IMR-90 (cell line): ENCODE measurements at regions not wholly inside any gene's neighbourhood (a gene's known extent, or its start where the extent isn't known, plus 50 kb on each side); places are given as distances from the start of the nearest gene placed in this dataset.

ENCODE experiments used
- ATAC-seq: fragments of 200-7000 bp; cut with Tn5 transposase; 2 replicates; pipeline ENCODE4 v1.9.1; 2020; ENCODE audit warnings: low read depth, mild to moderate bottlenecking, moderate library complexity
- BruUV-seq: library from RNA; stranded (reverse); fragments of 400-500 nt; replicated peaks from 2 replicates; lab custom pipeline; 2021; lab: Mats Ljungman, UMichigan
- CTCF ChIA-PET: fragments of 300-600 bp; formaldehyde crosslinking; extraction: SDS; loops from one replicate; lab custom pipeline; 2021; ENCODE audit warnings: antibody characterized with exemption; lab: Yijun Ruan, JAX
- POLR2A ChIA-PET: fragments of 300-600 bp; sonication (Branson Sonifier 250); formaldehyde crosslinking; loops from one replicate; lab custom pipeline; 2022; ENCODE audit warnings: antibody characterized with exemption; ENCODE audit not compliant: unreplicated experiment; lab: Charles Lee
- DNase-seq: peaks from one replicate; pipeline ENCODE4 v3.0.0; 2013
- H2AFZ ChIP-seq: replicated peaks from 2 replicates; pipeline ENCODE3; 2013; ENCODE audit warnings: low read length, mild to moderate bottlenecking; ENCODE audit not compliant: poor library complexity
- H2AK5ac ChIP-seq: 2 replicates; pipeline ENCODE4 v1.6.1; 2013; ENCODE audit warnings: low read depth, low read length, inconsistent platforms
- H2AK9ac ChIP-seq: replicated peaks from 2 replicates; pipeline ENCODE3; 2013; ENCODE audit warnings: mild to moderate bottlenecking, low read depth, low read length, moderate library complexity; ENCODE audit not compliant: poor library complexity
- H2BK120ac ChIP-seq: 2 replicates; pipeline ENCODE4 v1.6.1; 2013; ENCODE audit warnings: low read depth, low read length, inconsistent platforms
- H2BK15ac ChIP-seq: 3 replicates; pipeline ENCODE4 v1.6.1; 2013; ENCODE audit warnings: low read depth, low read length, inconsistent platforms
- H2BK20ac ChIP-seq: 2 replicates; pipeline ENCODE4 v1.6.1; 2013; ENCODE audit warnings: low read depth, mild to moderate bottlenecking, inconsistent platforms, low read length, moderate library complexity
- H2BK5ac ChIP-seq: 2 replicates; pipeline ENCODE4 v1.6.1; 2013; ENCODE audit warnings: mild to moderate bottlenecking, low read depth, low read length, inconsistent platforms; ENCODE audit not compliant: poor library complexity, severe bottlenecking
- H3K14ac ChIP-seq: replicated peaks from 2 replicates; pipeline ENCODE4 v1.6.1; 2013; ENCODE audit warnings: low read depth, low read length, inconsistent platforms
- H3K18ac ChIP-seq: 2 replicates; pipeline ENCODE4 v1.6.1; 2013; ENCODE audit warnings: low read depth, low read length, control low read depth
- H3K23ac ChIP-seq: 2 replicates; pipeline ENCODE4 v1.6.1; 2013; ENCODE audit warnings: low read depth, low read length, inconsistent platforms
- H3K27ac ChIP-seq: 2 replicates; pipeline ENCODE4 v1.5.1; 2013; ENCODE audit warnings: mild to moderate bottlenecking, control low read depth, low read length; ENCODE audit not compliant: insufficient read depth
- H3K27me3 ChIP-seq: 2 replicates; pipeline ENCODE4 v1.6.1; 2013; ENCODE audit warnings: low read length; ENCODE audit not compliant: control insufficient read depth, insufficient read depth
- H3K36me3 ChIP-seq: 2 replicates; pipeline ENCODE4 v1.6.1; 2013; ENCODE audit warnings: low read length, mixed read lengths; ENCODE audit not compliant: control insufficient read depth, insufficient read depth
- H3K4ac ChIP-seq: 2 replicates; pipeline ENCODE4 v1.6.1; 2013; ENCODE audit warnings: low read depth, low read length, inconsistent platforms
- H3K4me1 ChIP-seq: 2 replicates; pipeline ENCODE4 v1.6.1; 2013; ENCODE audit warnings: low read length, mixed read lengths; ENCODE audit not compliant: control insufficient read depth, insufficient read depth
- H3K4me2 ChIP-seq: 2 replicates; pipeline ENCODE4 v1.6.1; 2013; ENCODE audit warnings: low read depth, mild to moderate bottlenecking, control low read depth, low read length, moderate library complexity
- H3K4me3 ChIP-seq: 2 replicates; pipeline ENCODE4 v1.5.1; 2013; ENCODE audit warnings: low read depth, mild to moderate bottlenecking, control low read depth, low read length, moderate library complexity; ENCODE audit not compliant: insufficient read depth
- H3K56ac ChIP-seq: 2 replicates; pipeline ENCODE4 v1.6.1; 2013; ENCODE audit warnings: low read length, inconsistent platforms; ENCODE audit not compliant: insufficient read depth; ENCODE audit errors: extremely low read depth
- H3K79me1 ChIP-seq, 2 experiments: 2 replicates each; pipeline ENCODE4 v1.6.1; 2013; ENCODE audit warnings: low read length in 2 of 2, inconsistent platforms in 1 of 2, low read depth in 1 of 2
- H3K9ac ChIP-seq: 2 replicates; pipeline ENCODE4 v1.6.1; 2013; ENCODE audit warnings: low read depth, low read length, control low read depth
- H3K9me1 ChIP-seq: 2 replicates; pipeline ENCODE4 v1.6.1; 2013; ENCODE audit warnings: low read length, inconsistent platforms; ENCODE audit not compliant: insufficient read depth
- H3K9me3 ChIP-seq: 2 replicates; pipeline ENCODE4 v1.6.1; 2013; ENCODE audit warnings: low read length; ENCODE audit not compliant: control insufficient read depth, insufficient read depth
- H4K20me1 ChIP-seq: 2 replicates; pipeline ENCODE4 v1.6.1; 2013; ENCODE audit warnings: low read length, inconsistent platforms; ENCODE audit not compliant: insufficient read depth
- H4K5ac ChIP-seq: 2 replicates; pipeline ENCODE4 v1.6.1; 2013; ENCODE audit warnings: mild to moderate bottlenecking, low read depth, low read length, control low read depth
- H4K8ac ChIP-seq, 2 experiments: 2 replicates each; pipeline ENCODE4 v1.6.1; 2013; ENCODE audit warnings: low read depth in 2 of 2, low read length in 2 of 2, control low read depth in 1 of 2, inconsistent platforms in 1 of 2
- H4K91ac ChIP-seq: 2 replicates; pipeline ENCODE4 v1.6.1; 2013; ENCODE audit warnings: low read depth, low read length, inconsistent platforms; ENCODE audit not compliant: insufficient read depth
- FOS ChIP-seq: fragments of 150-350 bp; IDR thresholded peaks from 2 replicates; pipeline ENCODE4 v1.6.1; 2016; ENCODE audit warnings: low read depth, low read length
- MAFK ChIP-seq: IDR thresholded peaks from 2 replicates; pipeline ENCODE4 v1.6.1; 2012; ENCODE audit warnings: low read depth, low read length, improper control_type of control experiment
- MAZ ChIP-seq: IDR thresholded peaks from 2 replicates; pipeline ENCODE4 v1.6.1; 2012; ENCODE audit warnings: low read depth, mild to moderate bottlenecking, low read length, improper control_type of control experiment, moderate library complexity, borderline replicate concordance
- WGBS, 2 experiments: methylation state at CpG; one replicate each; pipeline versions ENCODE4 v1.1.5 to v1.1.7; 2013; ENCODE audit warnings: missing lambda C conversion rate in 2 of 2; ENCODE audit not compliant: insufficient read length in 1 of 2; ENCODE audit errors: extremely low coverage in 2 of 2; 5-methylcytosine and 5-hydroxymethylcytosine counted together
- dilution Hi-C: fragments of 300-500 bp; cut with HindIII; formaldehyde crosslinking; loops from one replicate; pipeline ENCODE4 v1.14.3; 2018; ENCODE audit warnings: low sequenced_read_pairs; ENCODE audit not compliant: unreplicated experiment
- in situ Hi-C: fragments of 300-500 bp; cut with MboI; formaldehyde crosslinking; loops from 3 replicates; pipeline ENCODE4 v1.14.3; 2019; ENCODE audit warnings: low sequenced_read_pairs, inconsistent platforms, mixed read lengths
- intact Hi-C: fragments of 100-400 bp; cut with micrococcal nuclease; formaldehyde crosslinking; loops from 2 replicates; pipeline ENCODE4 v1.10.0; 2022
- TF ChIP-seq, protein P1 (sequence below): conservative IDR thresholded peaks from 2 replicates; pipeline ENCODE4 v1.5.1; 2012; ENCODE audit warnings: mild to moderate bottlenecking, low read depth, low read length, improper control_type of control experiment

DNA sequence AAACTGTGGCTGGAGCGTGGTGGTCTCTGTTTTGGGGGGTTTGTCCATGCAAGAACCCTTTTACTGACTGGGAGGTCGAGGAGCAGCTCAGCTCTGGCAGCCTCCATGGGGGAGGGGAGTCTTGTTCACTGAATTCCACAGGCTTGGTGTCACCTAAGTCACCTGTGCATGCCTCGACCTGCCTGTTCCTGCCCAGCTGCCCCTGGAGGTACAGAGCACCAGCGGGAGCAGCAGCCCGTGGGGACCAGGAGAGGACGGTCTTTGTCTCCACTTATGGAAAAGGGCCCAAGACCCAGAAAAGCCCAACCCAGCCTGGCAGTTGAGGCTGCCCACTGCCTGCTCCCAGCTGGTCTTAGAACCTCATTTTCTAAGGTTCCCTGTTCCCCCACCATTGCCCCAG is 168.7 kb upstream of the AGAP1 start:
- Histone ChIP-seq H2BK15ac (no peak overlapping the region), H4K20me1 (no peaks in the 10 kb centered on the region), H2AFZ (no peak overlapping the region), H4K5ac (no peak overlapping the region), H3K4ac (no peak overlapping the region), H3K56ac (no peak overlapping the region), H2BK20ac (no peak overlapping the region), H2BK5ac (no peak overlapping the region), H3K36me3 (no peaks in the 10 kb centered on the region), H3K27ac (no peak overlapping the region), H4K91ac (no peak overlapping the region), H3K9ac (no peak overlapping the region), H3K79me1 (no peaks in the 10 kb centered on the region), H3K9me1 (no peaks in the 10 kb centered on the region; the same call in 1 of the 2 replicates), H2BK120ac (no peak overlapping the region), H3K4me3 (no peak overlapping the region), H3K27me3 (peaks cover 27% of the 10 kb centered on the region), H3K18ac (no peak overlapping the region), H4K8ac (no peak overlapping the region), H2AK9ac (no peak overlapping the region), H3K4me2 (no peak overlapping the region), H3K14ac (no peak overlapping the region), H3K4me1 (peaks cover 10% of the 10 kb centered on the region), H3K9me3 (no peaks in the 10 kb centered on the region), H2AK5ac (no peak overlapping the region), H3K23ac (no peak overlapping the region)
- intact Hi-C loops: no loop called here
- ChIA-PET CTCF (no interaction called here), POLR2A (no interaction called here)
- BruUV-seq: no TSS peak
- dilution Hi-C loops: no loop called here
- 71% methylated on average over 4 of the region's 6 CpGs; no CpG with 5 or more reads in 1 of the 2 experiments for WGBS, 2 experiments
- no peak for ATAC-seq
- in situ Hi-C loops: no loop called here
- TF ChIP-seq FOS (no peak), MAFK (no peak), MAZ (no peak)
- TF ChIP-seq, protein P1, sequence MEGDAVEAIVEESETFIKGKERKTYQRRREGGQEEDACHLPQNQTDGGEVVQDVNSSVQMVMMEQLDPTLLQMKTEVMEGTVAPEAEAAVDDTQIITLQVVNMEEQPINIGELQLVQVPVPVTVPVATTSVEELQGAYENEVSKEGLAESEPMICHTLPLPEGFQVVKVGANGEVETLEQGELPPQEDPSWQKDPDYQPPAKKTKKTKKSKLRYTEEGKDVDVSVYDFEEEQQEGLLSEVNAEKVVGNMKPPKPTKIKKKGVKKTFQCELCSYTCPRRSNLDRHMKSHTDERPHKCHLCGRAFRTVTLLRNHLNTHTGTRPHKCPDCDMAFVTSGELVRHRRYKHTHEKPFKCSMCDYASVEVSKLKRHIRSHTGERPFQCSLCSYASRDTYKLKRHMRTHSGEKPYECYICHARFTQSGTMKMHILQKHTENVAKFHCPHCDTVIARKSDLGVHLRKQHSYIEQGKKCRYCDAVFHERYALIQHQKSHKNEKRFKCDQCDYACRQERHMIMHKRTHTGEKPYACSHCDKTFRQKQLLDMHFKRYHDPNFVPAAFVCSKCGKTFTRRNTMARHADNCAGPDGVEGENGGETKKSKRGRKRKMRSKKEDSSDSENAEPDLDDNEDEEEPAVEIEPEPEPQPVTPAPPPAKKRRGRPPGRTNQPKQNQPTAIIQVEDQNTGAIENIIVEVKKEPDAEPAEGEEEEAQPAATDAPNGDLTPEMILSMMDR: no peak
- DNase-seq: no peak
